Esophagus squamous epithelium (tissue), 5 donors: ENCODE measurements at regions not wholly inside any gene's neighbourhood (a gene's known extent, or its start where the extent isn't known, plus 50 kb on each side); places are given as distances from the start of the nearest gene placed in this dataset.
"Not testable (repeated sequence)": the region's sequence is repeated elsewhere in the genome, so short reads cannot be mapped to it uniquely, and the experiment has no call there.

Experiments used
- DNase-seq: peaks from one replicate; lab custom pipeline; 2025; lab: John Stamatoyannopoulos, UW
- H3K27ac ChIP-seq, 4 donors: fragments of 200-600 bp; sonication (generic); one replicate each; pipeline ENCODE4 v1.5.1; 2016 to 2019; ENCODE audit warnings: mild to moderate bottlenecking in 1 of 4
- H3K27me3 ChIP-seq, 4 donors: fragments of 200-600 bp; sonication (generic); 1 replicate in 3 of 4; 2 replicates in 1 of 4; pipeline versions ENCODE4 v1.5.1 to v1.6.0; 2017 to 2021; ENCODE audit warnings: antibody characterized with exemption in 1 of 4
- H3K36me3 ChIP-seq, 3 donors: fragments of 200-600 bp; sonication (generic); one replicate each; pipeline ENCODE4 v1.5.1; 2016 to 2019
- H3K4me1 ChIP-seq, 3 donors: fragments of 200-600 bp; sonication (generic); one replicate each; pipeline ENCODE4 v1.5.1; 2017 to 2019
- H3K4me3 ChIP-seq, 4 donors: fragments of 200-600 bp; sonication (generic); 1 replicate in 3 of 4; 2 replicates in 1 of 4; pipeline ENCODE4 v1.5.1; 2016 to 2019; ENCODE audit warnings: mild to moderate bottlenecking in 2 of 4, moderate library complexity in 1 of 4
- H3K9me3 ChIP-seq, 3 donors: fragments of 200-600 bp; sonication (generic); one replicate each; pipeline ENCODE4 v1.5.1; 2016 to 2019
- CTCF ChIP-seq, 6 experiments: fragments of 450-650 bp in 4 of 6; fragments of 200-600 bp in 2 of 6; sonication (generic) in 2 of 6; IDR thresholded peaks; one replicate each; pipeline ENCODE4 v1.5.1; 2016 to 2019; ENCODE audit warnings: antibody characterized with exemption in 6 of 6, mild to moderate bottlenecking in 4 of 6, moderate library complexity in 4 of 6
- POLR2A ChIP-seq, 4 donors: fragments of 450-650 bp; IDR thresholded peaks; one replicate each; pipeline ENCODE4 v1.6.1; 2017; ENCODE audit warnings: antibody characterized with exemption in 4 of 4, mild to moderate bottlenecking in 4 of 4, moderate library complexity in 3 of 4
- WGBS, 2 donors: methylation state at CpG; one replicate each; pipeline ENCODE4 v1.1.5; 2018; 5-methylcytosine and 5-hydroxymethylcytosine counted together
- intact Hi-C: fragments of 100-400 bp; cut with DNase I; formaldehyde crosslinking; loops from one replicate; pipeline ENCODE4 v1.15.0; 2022
- donor health status: DM: yes; HTN: yes; CAD: no.

GRCh38 chr3:75840160-75840559, 54.8 kb upstream of the ZNF717 start:
- H3K4me3 ChIP-seq, H3K27ac ChIP-seq, intact Hi-C loops, H3K27me3 ChIP-seq, H3K4me1 ChIP-seq, DNase-seq, H3K36me3 ChIP-seq, H3K9me3 ChIP-seq: not testable (repeated sequence)
- 65 to 68% methylated on average over 4 of the region's 4 CpGs for WGBS, 2 donors

- H3K9me3 ChIP-seq, DNase-seq, H3K4me1 ChIP-seq, H3K36me3 ChIP-seq, H3K4me3 ChIP-seq, H3K27ac ChIP-seq, intact Hi-C loops, H3K27me3 ChIP-seq: not testable (repeated sequence)
- WGBS, 2 donors: 69 to 78% methylated on average over 6 to 13 of the region's 22 CpGs
Observed at GRCh38 chr3:75850301-75851008, 65.1 kb upstream of the ZNF717 start.

GRCh38 chr3:75863130-75863529, 77.8 kb upstream of the ZNF717 start:
- Histone ChIP-seq H3K4me1 (no peaks in the 10 kb centered on the region), H3K36me3 (no peaks in the 10 kb centered on the region), H3K27me3 (no peaks in the 10 kb centered on the region), H3K27ac (no peak overlapping the region), H3K4me3 (no peak overlapping the region), H3K9me3 (no peaks in the 10 kb centered on the region)
- DNase-seq: no peak
- intact Hi-C loops: no loop called here
- TF ChIP-seq CTCF (IDR thresholded peaks at IDR 0.05): no peak
- TF ChIP-seq POLR2A (IDR thresholded peaks at IDR 0.05): no peak
- WGBS, 2 donors: 69 to 86% methylated on average over 1 of the region's 1 CpG

- no peak for TF ChIP-seq CTCF (IDR thresholded peaks at IDR 0.05)
- no peak for TF ChIP-seq POLR2A (IDR thresholded peaks at IDR 0.05)
- H3K9me3 ChIP-seq: no peaks in the 10 kb centered on the region
- intact Hi-C loops: no loop called here
- no peak for DNase-seq
- no peaks in the 10 kb centered on the region for H3K36me3 ChIP-seq
- H3K27ac ChIP-seq: no peak overlapping the region
- 35 to 41% methylated on average over 2 of the region's 2 CpGs for WGBS, 2 donors
- H3K27me3 ChIP-seq: no peaks in the 10 kb centered on the region
- H3K4me1 ChIP-seq: no peaks in the 10 kb centered on the region
- H3K4me3 ChIP-seq: no peak overlapping the region
Observed at GRCh38 chr3:75863878-75864277, 78.5 kb upstream of the ZNF717 start.

- DNase-seq, H3K9me3 ChIP-seq, H3K36me3 ChIP-seq, H3K4me1 ChIP-seq, H3K4me3 ChIP-seq, H3K27me3 ChIP-seq, intact Hi-C loops, H3K27ac ChIP-seq: not testable (repeated sequence)
- 54 to 74% methylated on average over 3 to 4 of the region's 5 CpGs for WGBS, 2 donors
Observed at GRCh38 chr3:75883719-75884118, 98.4 kb upstream of the ZNF717 start.

GRCh38 chr3:75886971-75887526, 101.7 kb upstream of the ZNF717 start:
- no peaks in the 10 kb centered on the region for H3K27me3 ChIP-seq
- DNase-seq: no peak
- H3K4me3 ChIP-seq: no peak overlapping the region
- TF ChIP-seq CTCF (IDR thresholded peaks at IDR 0.05) (no peak), POLR2A (IDR thresholded peaks at IDR 0.05) (no peak)
- intact Hi-C loops: no loop called here
- H3K4me1 ChIP-seq: no peaks in the 10 kb centered on the region
- no peaks in the 10 kb centered on the region for H3K36me3 ChIP-seq
- 32 to 43% methylated on average over 2 of the region's 2 CpGs for WGBS, 2 donors
- H3K9me3 ChIP-seq: no peaks in the 10 kb centered on the region
- H3K27ac ChIP-seq: no peak overlapping the region
